ENCODE measurements at regions not wholly inside any gene's neighbourhood (a gene's known extent, or its start where the extent isn't known, plus 50 kb on each side); places are given as distances from the start of the nearest gene placed in this dataset.

DNA sequence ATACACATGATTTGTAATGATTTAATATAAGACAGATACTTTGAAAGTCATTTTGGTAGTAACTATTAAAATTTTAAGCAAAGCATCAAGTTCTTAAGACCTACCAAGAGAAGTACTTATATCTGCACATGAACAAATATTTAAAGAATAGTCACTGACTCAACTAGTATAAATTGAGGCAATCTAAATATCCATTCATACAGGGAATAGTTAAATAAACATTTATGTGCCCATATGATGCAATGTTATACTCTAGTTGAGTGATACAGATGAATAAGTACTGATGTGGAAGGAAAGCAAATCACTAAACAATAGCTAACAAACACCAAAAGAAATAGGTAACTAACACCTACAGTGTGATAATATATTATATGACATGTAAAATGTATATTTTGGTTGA is 527.7 kb downstream of the EPHA3 start:
- Histone ChIP-seq H3K4me2 (ENCODE audit: insufficient read depth in 1 of 2, low read depth in 2 of 2, low read length in 2 of 2) (no peak overlapping the region), H3K4ac (replicated peaks; ENCODE audit: insufficient read length, low read depth, low read length) (no peak overlapping the region), H3K18ac (ENCODE audit: extremely low read depth, low read length) (no peak overlapping the region), H3K9me3 (ENCODE audit: insufficient read depth in 2 of 2, low read depth in 1 of 2, low read length in 1 of 2) (no peaks in the 10 kb centered on the region), H3K79me2 (ENCODE audit: control insufficient read depth in 1 of 2, insufficient read depth in 2 of 2, low read length in 2 of 2) (no peaks in the 10 kb centered on the region), H4K20me1 (replicated peaks in 1 of 2; ENCODE audit: control insufficient read depth in 1 of 2, insufficient read depth in 2 of 2, low read length in 2 of 2) (no peaks in the 10 kb centered on the region), H3K9ac (replicated peaks in 1 of 4; ENCODE audit: extremely low read depth in 1 of 4, low read depth in 3 of 4, low read length in 3 of 4) (no peak overlapping the region), H3K36me3 (ENCODE audit: control insufficient read depth in 2 of 4, insufficient read depth in 4 of 4, low read length in 3 of 4) (no peaks in the 10 kb centered on the region), H3K27me3 (replicated peaks in 1 of 4; ENCODE audit: control insufficient read depth in 3 of 4, extremely low read depth in 1 of 4, insufficient read depth in 3 of 4, low read length in 3 of 4) (no peaks in the 10 kb centered on the region), H4K8ac (ENCODE audit: extremely low read depth, insufficient read depth, low read length) (no peak overlapping the region), H3K14ac (ENCODE audit: insufficient read length) (no peak overlapping the region), H4K91ac (replicated peaks; ENCODE audit: insufficient read length, low read length) (no peak overlapping the region), H2BK15ac (ENCODE audit: low read length) (no peak overlapping the region), H3K27ac (ENCODE audit: low read depth, low read length) (no peak overlapping the region), H3K23me2 (ENCODE audit: low read depth, low read length) (no peaks in the 10 kb centered on the region), H3K56ac (replicated peaks; ENCODE audit: insufficient read length, low read depth, low read length) (no peak overlapping the region), H2BK20ac (ENCODE audit: low read length) (no peak overlapping the region), H2AK5ac (ENCODE audit: low read depth, low read length) (no peak overlapping the region), H2AFZ (ENCODE audit: low read length) (no peak overlapping the region), H3K79me1 (ENCODE audit: low read depth, low read length) (no peaks in the 10 kb centered on the region), H3K23ac (ENCODE audit: insufficient read length) (no peak overlapping the region), H3K4me1 (replicated peaks in 1 of 4; ENCODE audit: control insufficient read depth in 3 of 4, insufficient read depth in 4 of 4, low read length in 3 of 4) (no peaks in the 10 kb centered on the region), H2BK5ac (ENCODE audit: low read depth, low read length) (no peak overlapping the region), H2BK12ac (ENCODE audit: low read depth, low read length) (no peak overlapping the region), H2BK120ac (replicated peaks; ENCODE audit: low read depth, low read length) (no peak overlapping the region), H4K5ac (ENCODE audit: insufficient read length, low read depth, low read length) (no peak overlapping the region), H3K4me3 (ENCODE audit: extremely low read depth in 1 of 4, insufficient read depth in 2 of 4, low read depth in 3 of 4, low read length in 4 of 4) (no peak overlapping the region)
- CTCF ChIA-PET (ENCODE audit: partially characterized antibody) = no interaction called here
- POLR2A ChIA-PET (ENCODE audit: partially characterized antibody) = no interaction called here
- DNase-seq (ENCODE audit: low read depth in 1 of 2, low spot score in 2 of 2) (no peak), FAIRE-seq (no peak)
- TF ChIP-seq BRCA1 (IDR thresholded peaks at IDR 0.05; ENCODE audit: low read depth, low read length) = no peak
- no peak for TF ChIP-seq POU5F1 (IDR thresholded peaks at IDR 0.05; ENCODE audit: low read depth, low read length)
- no peak for TF ChIP-seq RBBP5 (IDR thresholded peaks at IDR 0.05; ENCODE audit: borderline replicate concordance, low read depth, low read length)
- TF ChIP-seq TAF1 (IDR thresholded peaks at IDR 0.05; ENCODE audit: low read depth, low read length) = no peak
- TF ChIP-seq SP2 (IDR thresholded peaks at IDR 0.05; ENCODE audit: low read length) = no peak
- TF ChIP-seq TEAD4 (IDR thresholded peaks at IDR 0.05; ENCODE audit: low read depth, low read length) = no peak
- no peak for TF ChIP-seq SUZ12 (IDR thresholded peaks at IDR 0.05; ENCODE audit: low read length)
- TF ChIP-seq RAD21 (IDR thresholded peaks at IDR 0.05 in 1 of 2, conservative IDR thresholded peaks at IDR 0.05 in 1 of 2; ENCODE audit: low read depth in 2 of 2, low read length in 2 of 2) = no peak
- no peak for TF ChIP-seq TCF12 (IDR thresholded peaks at IDR 0.05; ENCODE audit: low read depth, low read length)
- TF ChIP-seq EGR1 (IDR thresholded peaks at IDR 0.05; ENCODE audit: borderline replicate concordance, low read depth, low read length) = no peak
- TF ChIP-seq KDM5A (IDR thresholded peaks at IDR 0.05; ENCODE audit: low read length) = no peak
- TF ChIP-seq ZNF274 (IDR thresholded peaks at IDR 0.05; ENCODE audit: borderline replicate concordance, extremely low read depth, low read length) = no peak
- no peak for TF ChIP-seq POLR2A (IDR thresholded peaks at IDR 0.05; ENCODE audit: control extremely low read depth in 1 of 2, low read depth in 2 of 2, low read length in 2 of 2)
- TF ChIP-seq CBX8 (IDR thresholded peaks at IDR 0.05; ENCODE audit: borderline replicate concordance, low read depth, low read length) = no peak
- TF ChIP-seq, protein P1, sequence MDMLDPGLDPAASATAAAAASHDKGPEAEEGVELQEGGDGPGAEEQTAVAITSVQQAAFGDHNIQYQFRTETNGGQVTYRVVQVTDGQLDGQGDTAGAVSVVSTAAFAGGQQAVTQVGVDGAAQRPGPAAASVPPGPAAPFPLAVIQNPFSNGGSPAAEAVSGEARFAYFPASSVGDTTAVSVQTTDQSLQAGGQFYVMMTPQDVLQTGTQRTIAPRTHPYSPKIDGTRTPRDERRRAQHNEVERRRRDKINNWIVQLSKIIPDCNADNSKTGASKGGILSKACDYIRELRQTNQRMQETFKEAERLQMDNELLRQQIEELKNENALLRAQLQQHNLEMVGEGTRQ (IDR thresholded peaks at IDR 0.05; ENCODE audit: low read length) = no peak
- no peak for TF ChIP-seq RNF2 (IDR thresholded peaks at IDR 0.05; ENCODE audit: borderline replicate concordance, low read depth, low read length, missing control alignments, poor library complexity, severe bottlenecking)

All from H1 (cell line).